ENCODE measurements at regions not wholly inside any gene's neighbourhood (a gene's known extent, or its start where the extent isn't known, plus 50 kb on each side); places are given as distances from the start of the nearest gene placed in this dataset.

- H3K36me3 Mint-ChIP-seq (ENCODE audit: low read depth, unreplicated experiment) = no peaks in the 10 kb centered on the region
- no peak for TF ChIP-seq CTCF (IDR thresholded peaks at IDR 0.05; ENCODE audit: unreplicated experiment)
These were observed 1052.3 kb upstream of the PHF14 start for GRCh38 chr7:9921326-9921725.

GRCh38 chr7:9937944-9938631, 1035.6 kb upstream of the PHF14 start:
- Mint-ChIP-seq H3K4me1 (ENCODE audit: unreplicated experiment) (no peaks in the 10 kb centered on the region), H3K27ac (ENCODE audit: unreplicated experiment) (no peak overlapping the region), H3K36me3 (ENCODE audit: low read depth, unreplicated experiment) (no peaks in the 10 kb centered on the region), H3K9me3 (ENCODE audit: unreplicated experiment) (no peaks in the 10 kb centered on the region), H3K27me3 (ENCODE audit: unreplicated experiment) (no peaks in the 10 kb centered on the region), H3K4me3 (ENCODE audit: unreplicated experiment) (no peak overlapping the region)
- TF ChIP-seq CTCF (IDR thresholded peaks at IDR 0.05; ENCODE audit: unreplicated experiment) = no peak
- no peak for DNase-seq (ENCODE audit: low spot score)

More at GRCh38 chr7:9921326-9921725, 1052.3 kb upstream of the PHF14 start:
- no peak overlapping the region for H3K27ac Mint-ChIP-seq (ENCODE audit: unreplicated experiment)
- no peaks in the 10 kb centered on the region for H3K27me3 Mint-ChIP-seq (ENCODE audit: unreplicated experiment)
- DNase-seq (ENCODE audit: low spot score) = no peak
- no peaks in the 10 kb centered on the region for H3K4me1 Mint-ChIP-seq (ENCODE audit: unreplicated experiment)
- no peaks in the 10 kb centered on the region for H3K9me3 Mint-ChIP-seq (ENCODE audit: unreplicated experiment)
- H3K4me3 Mint-ChIP-seq (ENCODE audit: unreplicated experiment) = no peak overlapping the region

- no peak overlapping the region for H3K27ac Mint-ChIP-seq (ENCODE audit: unreplicated experiment)
- H3K27me3 Mint-ChIP-seq (ENCODE audit: unreplicated experiment) = no peaks in the 10 kb centered on the region
- no peaks in the 10 kb centered on the region for H3K36me3 Mint-ChIP-seq (ENCODE audit: low read depth, unreplicated experiment)
- H3K4me1 Mint-ChIP-seq (ENCODE audit: unreplicated experiment) = no peaks in the 10 kb centered on the region
- no peak overlapping the region for H3K4me3 Mint-ChIP-seq (ENCODE audit: unreplicated experiment)
- TF ChIP-seq CTCF (IDR thresholded peaks at IDR 0.05; ENCODE audit: unreplicated experiment) = no peak
- H3K9me3 Mint-ChIP-seq (ENCODE audit: unreplicated experiment) = no peaks in the 10 kb centered on the region
- no peak for DNase-seq (ENCODE audit: low spot score)
These were observed 1034.5 kb upstream of the PHF14 start for GRCh38 chr7:9939176-9939575.

GRCh38 chr7:9945131-9945530, 1028.5 kb upstream of the PHF14 start:
- DNase-seq (ENCODE audit: low spot score) = no peak
- no peaks in the 10 kb centered on the region for H3K27me3 Mint-ChIP-seq (ENCODE audit: unreplicated experiment)
- no peaks in the 10 kb centered on the region for H3K36me3 Mint-ChIP-seq (ENCODE audit: low read depth, unreplicated experiment)
- no peaks in the 10 kb centered on the region for H3K9me3 Mint-ChIP-seq (ENCODE audit: unreplicated experiment)
- H3K4me3 Mint-ChIP-seq (ENCODE audit: unreplicated experiment) = no peak overlapping the region
- TF ChIP-seq CTCF (IDR thresholded peaks at IDR 0.05; ENCODE audit: unreplicated experiment) = no peak
- H3K4me1 Mint-ChIP-seq (ENCODE audit: unreplicated experiment) = no peaks in the 10 kb centered on the region
- no peak overlapping the region for H3K27ac Mint-ChIP-seq (ENCODE audit: unreplicated experiment)

GRCh38 chr7:9945857-9946256, 1027.8 kb upstream of the PHF14 start:
- H3K27me3 Mint-ChIP-seq (ENCODE audit: unreplicated experiment) = no peaks in the 10 kb centered on the region
- TF ChIP-seq CTCF (IDR thresholded peaks at IDR 0.05; ENCODE audit: unreplicated experiment) = no peak
- no peaks in the 10 kb centered on the region for H3K4me1 Mint-ChIP-seq (ENCODE audit: unreplicated experiment)
- no peak for DNase-seq (ENCODE audit: low spot score)
- H3K27ac Mint-ChIP-seq (ENCODE audit: unreplicated experiment) = no peak overlapping the region
- H3K36me3 Mint-ChIP-seq (ENCODE audit: low read depth, unreplicated experiment) = no peaks in the 10 kb centered on the region
- no peaks in the 10 kb centered on the region for H3K9me3 Mint-ChIP-seq (ENCODE audit: unreplicated experiment)
- no peak overlapping the region for H3K4me3 Mint-ChIP-seq (ENCODE audit: unreplicated experiment)

Measured in endothelial cell (in vitro differentiated cells).